HepG2 (cell line): ENCODE measurements at regions not wholly inside any gene's neighbourhood (a gene's known extent, or its start where the extent isn't known, plus 50 kb on each side); places are given as distances from the start of the nearest gene placed in this dataset.

Source experiments
- CHD4 ChIP-seq: fragments of 200-600 bp; sonication (generic); IDR thresholded peaks from 2 replicates; pipeline ENCODE4 v1.7.0; 2017; ENCODE audit warnings: mild to moderate bottlenecking, low read length, borderline replicate concordance
- FOXA1 ChIP-seq, 2 experiments: fragments of 450-650 bp in 1 of 2; sonication (generic) in 1 of 2; formaldehyde crosslinking in 1 of 2; IDR thresholded peaks; 2 replicates each; pipeline versions ENCODE4 v1.4.0 to v1.6.1; 2016 to 2020; ENCODE audit warnings: missing genetic modification reagents in 1 of 2
- PCBP1 ChIP-seq: fragments of 200-400 bp; formaldehyde crosslinking; IDR thresholded peaks from 2 replicates; pipeline ENCODE4 v1.6.1; 2017; ENCODE audit warnings: mild to moderate bottlenecking, low read depth, low read length, borderline replicate concordance
- SCMH1 ChIP-seq: sonication (generic); formaldehyde crosslinking; IDR thresholded peaks from 2 replicates; pipeline ENCODE4 v1.9.0; 2021; ENCODE audit warnings: missing genetic modification reagents, mild to moderate bottlenecking, borderline replicate concordance
- ZC3H13 ChIP-seq: sonication (generic); formaldehyde crosslinking; IDR thresholded peaks from 2 replicates; pipeline ENCODE4 v1.8.1; 2023; ENCODE audit warnings: mild to moderate bottlenecking, missing genetic modification reagents, moderate library complexity
- ZNF296 ChIP-seq: sonication (generic); formaldehyde crosslinking; conservative IDR thresholded peaks from 2 replicates; pipeline ENCODE4 v1.5.0; 2020; ENCODE audit warnings: mild to moderate bottlenecking, missing genetic modification reagents
- ZNF556 ChIP-seq: sonication (generic); formaldehyde crosslinking; IDR thresholded peaks from 2 replicates; pipeline ENCODE4 v1.4.0; 2020; ENCODE audit warnings: mild to moderate bottlenecking, missing genetic modification reagents, borderline replicate concordance
- ZNF841 ChIP-seq: sonication (generic); formaldehyde crosslinking; IDR thresholded peaks from 2 replicates; pipeline ENCODE4 v1.8.1; 2023; ENCODE audit warnings: missing genetic modification reagents, borderline replicate concordance
- TF ChIP-seq, protein P1 (sequence below): sonication (generic); formaldehyde crosslinking; IDR thresholded peaks from 2 replicates; pipeline ENCODE4 v1.5.0; 2020; ENCODE audit warnings: mild to moderate bottlenecking, missing genetic modification reagents
- TF ChIP-seq, protein P2 (sequence below): sonication (generic); formaldehyde crosslinking; IDR thresholded peaks from 2 replicates; pipeline ENCODE4 v1.5.0; 2020; ENCODE audit warnings: mild to moderate bottlenecking, missing genetic modification reagents
- TF ChIP-seq, protein P3 (sequence below): sonication (generic); formaldehyde crosslinking; IDR thresholded peaks from 2 replicates; pipeline ENCODE4 v1.8.1; 2023; ENCODE audit warnings: missing genetic modification reagents, mild to moderate bottlenecking, borderline replicate concordance
- TF ChIP-seq, protein P4 (sequence below), 2 experiments: sonication (generic) in 1 of 2; formaldehyde crosslinking in 1 of 2; IDR thresholded peaks; 2 replicates each; pipeline versions ENCODE4 v1.4.0 to v1.6.1; 2016 to 2020; ENCODE audit warnings: borderline replicate concordance in 1 of 2, low read depth in 1 of 2, mild to moderate bottlenecking in 1 of 2, missing genetic modification reagents in 1 of 2
- TF ChIP-seq, protein P5 (sequence below): sonication (generic); formaldehyde crosslinking; IDR thresholded peaks from 2 replicates; pipeline ENCODE4 v1.4.0; 2020; ENCODE audit warnings: missing genetic modification reagents; ENCODE audit errors: not compliant biosample characterization
- TF ChIP-seq, protein P6 (sequence below): sonication (generic); formaldehyde crosslinking; IDR thresholded peaks from 2 replicates; pipeline ENCODE4 v1.8.0; 2022; ENCODE audit warnings: missing genetic modification reagents, mild to moderate bottlenecking, moderate library complexity, borderline replicate concordance

DNA sequence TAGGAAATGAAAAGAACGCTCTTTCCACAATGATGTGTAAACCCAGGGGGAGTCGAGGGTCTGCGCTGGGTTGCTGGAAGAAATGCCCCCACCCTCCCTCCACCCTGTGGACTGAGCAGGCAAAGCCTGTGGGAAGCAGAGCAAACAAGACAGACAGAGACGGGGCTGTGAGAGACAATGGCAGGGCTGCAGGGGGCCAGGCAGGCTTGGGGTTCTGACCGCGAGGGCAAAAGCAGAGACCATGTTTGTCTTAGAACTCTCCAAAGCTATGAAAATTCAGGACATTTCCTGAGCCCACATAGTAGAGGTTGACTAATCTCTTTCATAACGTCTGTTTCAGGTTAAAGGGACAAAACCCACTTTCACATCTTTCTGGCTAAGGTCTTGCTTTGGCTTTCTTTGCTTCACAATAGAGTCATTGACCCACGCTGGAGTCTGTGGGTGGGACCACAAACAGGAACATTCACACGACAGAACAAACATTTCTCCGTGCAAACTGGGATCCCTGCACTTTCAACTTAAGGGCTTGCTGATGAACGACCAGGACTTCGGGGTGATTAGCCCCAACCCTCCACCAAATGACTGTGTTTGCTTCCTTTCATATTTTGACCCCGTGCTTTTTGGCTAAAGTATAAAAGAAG, 156.0 kb upstream of the TPM1 start (continued):
- TF ChIP-seq CHD4 (peak; percentile 10; the same call in 1 of the 2 replicates), FOXA1 (IDR thresholded peaks at IDR 0.05) (no peak), FOXA1 (CRISPR knock-in tag; IDR thresholded peaks at IDR 0.05) (peak; percentile 61), ZC3H13 (CRISPR knock-in tag) (no peak), ZNF556 (CRISPR knock-in tag) (peak; percentile 68; the same call in 1 of the 2 replicates), PCBP1 (no peak), ZNF296 (CRISPR knock-in tag) (no peak), ZNF841 (CRISPR knock-in tag) (no peak), SCMH1 (CRISPR knock-in tag) (no peak)
- TF ChIP-seq, protein P1, sequence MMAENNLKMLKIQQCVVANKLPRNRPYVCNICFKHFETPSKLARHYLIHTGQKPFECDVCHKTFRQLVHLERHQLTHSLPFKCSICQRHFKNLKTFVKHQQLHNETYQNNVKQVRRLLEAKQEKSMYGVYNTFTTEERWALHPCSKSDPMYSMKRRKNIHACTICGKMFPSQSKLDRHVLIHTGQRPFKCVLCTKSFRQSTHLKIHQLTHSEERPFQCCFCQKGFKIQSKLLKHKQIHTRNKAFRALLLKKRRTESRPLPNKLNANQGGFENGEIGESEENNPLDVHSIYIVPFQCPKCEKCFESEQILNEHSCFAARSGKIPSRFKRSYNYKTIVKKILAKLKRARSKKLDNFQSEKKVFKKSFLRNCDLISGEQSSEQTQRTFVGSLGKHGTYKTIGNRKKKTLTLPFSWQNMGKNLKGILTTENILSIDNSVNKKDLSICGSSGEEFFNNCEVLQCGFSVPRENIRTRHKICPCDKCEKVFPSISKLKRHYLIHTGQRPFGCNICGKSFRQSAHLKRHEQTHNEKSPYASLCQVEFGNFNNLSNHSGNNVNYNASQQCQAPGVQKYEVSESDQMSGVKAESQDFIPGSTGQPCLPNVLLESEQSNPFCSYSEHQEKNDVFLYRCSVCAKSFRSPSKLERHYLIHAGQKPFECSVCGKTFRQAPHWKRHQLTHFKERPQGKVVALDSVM (CRISPR knock-in tag): no peak
- TF ChIP-seq, protein P2, sequence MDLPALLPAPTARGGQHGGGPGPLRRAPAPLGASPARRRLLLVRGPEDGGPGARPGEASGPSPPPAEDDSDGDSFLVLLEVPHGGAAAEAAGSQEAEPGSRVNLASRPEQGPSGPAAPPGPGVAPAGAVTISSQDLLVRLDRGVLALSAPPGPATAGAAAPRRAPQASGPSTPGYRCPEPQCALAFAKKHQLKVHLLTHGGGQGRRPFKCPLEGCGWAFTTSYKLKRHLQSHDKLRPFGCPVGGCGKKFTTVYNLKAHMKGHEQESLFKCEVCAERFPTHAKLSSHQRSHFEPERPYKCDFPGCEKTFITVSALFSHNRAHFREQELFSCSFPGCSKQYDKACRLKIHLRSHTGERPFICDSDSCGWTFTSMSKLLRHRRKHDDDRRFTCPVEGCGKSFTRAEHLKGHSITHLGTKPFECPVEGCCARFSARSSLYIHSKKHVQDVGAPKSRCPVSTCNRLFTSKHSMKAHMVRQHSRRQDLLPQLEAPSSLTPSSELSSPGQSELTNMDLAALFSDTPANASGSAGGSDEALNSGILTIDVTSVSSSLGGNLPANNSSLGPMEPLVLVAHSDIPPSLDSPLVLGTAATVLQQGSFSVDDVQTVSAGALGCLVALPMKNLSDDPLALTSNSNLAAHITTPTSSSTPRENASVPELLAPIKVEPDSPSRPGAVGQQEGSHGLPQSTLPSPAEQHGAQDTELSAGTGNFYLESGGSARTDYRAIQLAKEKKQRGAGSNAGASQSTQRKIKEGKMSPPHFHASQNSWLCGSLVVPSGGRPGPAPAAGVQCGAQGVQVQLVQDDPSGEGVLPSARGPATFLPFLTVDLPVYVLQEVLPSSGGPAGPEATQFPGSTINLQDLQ: peak; percentile 56; the same call in 1 of the 2 replicates
- TF ChIP-seq, protein P3, sequence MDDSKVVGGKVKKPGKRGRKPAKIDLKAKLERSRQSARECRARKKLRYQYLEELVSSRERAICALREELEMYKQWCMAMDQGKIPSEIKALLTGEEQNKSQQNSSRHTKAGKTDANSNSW: no peak
- TF ChIP-seq, protein P4, sequence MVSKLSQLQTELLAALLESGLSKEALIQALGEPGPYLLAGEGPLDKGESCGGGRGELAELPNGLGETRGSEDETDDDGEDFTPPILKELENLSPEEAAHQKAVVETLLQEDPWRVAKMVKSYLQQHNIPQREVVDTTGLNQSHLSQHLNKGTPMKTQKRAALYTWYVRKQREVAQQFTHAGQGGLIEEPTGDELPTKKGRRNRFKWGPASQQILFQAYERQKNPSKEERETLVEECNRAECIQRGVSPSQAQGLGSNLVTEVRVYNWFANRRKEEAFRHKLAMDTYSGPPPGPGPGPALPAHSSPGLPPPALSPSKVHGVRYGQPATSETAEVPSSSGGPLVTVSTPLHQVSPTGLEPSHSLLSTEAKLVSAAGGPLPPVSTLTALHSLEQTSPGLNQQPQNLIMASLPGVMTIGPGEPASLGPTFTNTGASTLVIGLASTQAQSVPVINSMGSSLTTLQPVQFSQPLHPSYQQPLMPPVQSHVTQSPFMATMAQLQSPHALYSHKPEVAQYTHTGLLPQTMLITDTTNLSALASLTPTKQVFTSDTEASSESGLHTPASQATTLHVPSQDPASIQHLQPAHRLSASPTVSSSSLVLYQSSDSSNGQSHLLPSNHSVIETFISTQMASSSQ (IDR thresholded peaks at IDR 0.05; ENCODE audit: low read depth): 0 out of 2 replicates have a peak, but pooled peaks have one; percentile 26
- TF ChIP-seq, protein P4 (CRISPR knock-in tag; IDR thresholded peaks at IDR 0.05; ENCODE audit: borderline replicate concordance): peak; percentile 77; the same call in 1 of the 2 replicates
- TF ChIP-seq, protein P5, sequence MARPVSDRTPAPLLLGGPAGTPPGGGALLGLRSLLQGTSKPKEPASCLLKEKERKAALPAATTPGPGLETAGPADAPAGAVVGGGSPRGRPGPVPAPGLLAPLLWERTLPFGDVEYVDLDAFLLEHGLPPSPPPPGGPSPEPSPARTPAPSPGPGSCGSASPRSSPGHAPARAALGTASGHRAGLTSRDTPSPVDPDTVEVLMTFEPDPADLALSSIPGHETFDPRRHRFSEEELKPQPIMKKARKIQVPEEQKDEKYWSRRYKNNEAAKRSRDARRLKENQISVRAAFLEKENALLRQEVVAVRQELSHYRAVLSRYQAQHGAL: no peak
- TF ChIP-seq, protein P6, sequence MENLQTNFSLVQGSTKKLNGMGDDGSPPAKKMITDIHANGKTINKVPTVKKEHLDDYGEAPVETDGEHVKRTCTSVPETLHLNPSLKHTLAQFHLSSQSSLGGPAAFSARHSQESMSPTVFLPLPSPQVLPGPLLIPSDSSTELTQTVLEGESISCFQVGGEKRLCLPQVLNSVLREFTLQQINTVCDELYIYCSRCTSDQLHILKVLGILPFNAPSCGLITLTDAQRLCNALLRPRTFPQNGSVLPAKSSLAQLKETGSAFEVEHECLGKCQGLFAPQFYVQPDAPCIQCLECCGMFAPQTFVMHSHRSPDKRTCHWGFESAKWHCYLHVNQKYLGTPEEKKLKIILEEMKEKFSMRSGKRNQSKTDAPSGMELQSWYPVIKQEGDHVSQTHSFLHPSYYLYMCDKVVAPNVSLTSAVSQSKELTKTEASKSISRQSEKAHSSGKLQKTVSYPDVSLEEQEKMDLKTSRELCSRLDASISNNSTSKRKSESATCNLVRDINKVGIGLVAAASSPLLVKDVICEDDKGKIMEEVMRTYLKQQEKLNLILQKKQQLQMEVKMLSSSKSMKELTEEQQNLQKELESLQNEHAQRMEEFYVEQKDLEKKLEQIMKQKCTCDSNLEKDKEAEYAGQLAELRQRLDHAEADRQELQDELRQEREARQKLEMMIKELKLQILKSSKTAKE (CRISPR knock-in tag): peak; percentile 88
